Upper lobe of left lung (tissue), 6 donors: ENCODE measurements at regions not wholly inside any gene's neighbourhood (a gene's known extent, or its start where the extent isn't known, plus 50 kb on each side); places are given as distances from the start of the nearest gene placed in this dataset.

Source experiments
- ATAC-seq, 2 donors: fragments of 200-7000 bp; cut with Tn5 transposase; one replicate each; pipeline ENCODE4 v1.9.1; 2022; ENCODE audit warnings: mild to moderate bottlenecking in 2 of 2, moderate library complexity in 2 of 2; ENCODE audit not compliant: low FRiP score in 2 of 2
- DNase-seq, 2 donors: peaks; one replicate each; pipeline ENCODE4 v3.0.0-alpha.2; 2019 to 2020
- H3K27ac ChIP-seq, 4 donors: fragments of 200-600 bp; sonication (generic); one replicate each; pipeline ENCODE4 v1.5.1; 2016 to 2019
- H3K27me3 ChIP-seq, 4 donors: fragments of 200-600 bp; sonication (generic); one replicate each; pipeline ENCODE4 v1.5.1; 2017 to 2019
- H3K36me3 ChIP-seq, 4 donors: fragments of 200-600 bp; sonication (generic); one replicate each; pipeline ENCODE4 v1.5.1; 2016 to 2019
- H3K4me1 ChIP-seq, 4 donors: fragments of 200-600 bp; sonication (generic); one replicate each; pipeline ENCODE4 v1.5.1; 2018 to 2019
- H3K4me3 ChIP-seq, 4 donors: fragments of 200-600 bp; sonication (generic); one replicate each; pipeline ENCODE4 v1.5.1; 2017 to 2019; ENCODE audit warnings: mild to moderate bottlenecking in 2 of 4, moderate library complexity in 1 of 4
- H3K9me3 ChIP-seq, 4 donors: fragments of 200-600 bp; sonication (generic); one replicate each; pipeline ENCODE4 v1.5.1; 2018 to 2019
- EP300 ChIP-seq, 4 donors: sonication (generic); formaldehyde crosslinking; IDR thresholded peaks; one replicate each; pipeline ENCODE4 v1.5.1; 2017; ENCODE audit warnings: antibody characterized with exemption in 4 of 4, control low read depth in 2 of 4
- POLR2A ChIP-seq, 4 donors: fragments of 450-650 bp; IDR thresholded peaks; one replicate each; pipeline ENCODE4 v1.5.1; 2016 to 2017; ENCODE audit warnings: antibody characterized with exemption in 4 of 4, mild to moderate bottlenecking in 2 of 4
- POLR2AphosphoS5 ChIP-seq, 2 donors: sonication (generic); formaldehyde crosslinking; IDR thresholded peaks; one replicate each; pipeline ENCODE4 v1.5.1; 2017; ENCODE audit warnings: antibody characterized with exemption in 2 of 2
- WGBS, 2 donors: methylation state at CpG; one replicate each; pipeline ENCODE4 v1.1.5; 2017 to 2018; 5-methylcytosine and 5-hydroxymethylcytosine counted together
- TF ChIP-seq, protein P1 (sequence below), 6 experiments: fragments of 450-650 bp in 4 of 6; fragments of 200-600 bp in 2 of 6; sonication (generic) in 2 of 6; IDR thresholded peaks; one replicate each; pipeline ENCODE4 v1.5.1; 2016 to 2019; ENCODE audit warnings: antibody characterized with exemption in 6 of 6
- donor health status: DM: no; HTN: no; CAD: no; lungs with moderate emphysema.
- donor health status: DM: no; HTN: yes; CAD: no; lungs with severe emphysema.

DNA sequence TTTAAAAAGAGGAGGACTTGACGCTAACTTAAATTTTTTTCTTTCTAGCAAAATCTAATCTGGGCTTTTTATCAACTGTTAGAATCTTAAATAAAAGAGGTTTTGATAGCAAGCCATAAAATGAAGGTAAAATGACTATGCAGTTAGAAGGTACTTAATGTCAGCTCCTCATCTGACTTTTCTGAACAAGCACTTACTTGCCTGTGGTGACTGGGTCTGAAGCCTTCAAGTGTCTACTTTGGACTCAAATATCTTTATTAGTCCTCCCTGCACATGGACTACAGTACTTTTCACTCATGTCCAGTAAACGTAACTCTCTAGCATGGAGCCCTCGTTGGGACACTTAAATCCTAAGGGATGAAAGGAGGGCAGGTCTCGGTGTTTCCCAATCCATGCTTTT, 135.9 kb downstream of the P2RY1 start:
- Histone ChIP-seq H3K4me1 (no peaks in the 10 kb centered on the region), H3K9me3 (peaks cover 0 to 4% (median 0%) of the 10 kb centered on the region in 4 donors), H3K36me3 (no peaks in the 10 kb centered on the region), H3K27ac (no peak overlapping the region), H3K27me3 (no peaks in the 10 kb centered on the region), H3K4me3 (no peak overlapping the region)
- TF ChIP-seq, protein P1, sequence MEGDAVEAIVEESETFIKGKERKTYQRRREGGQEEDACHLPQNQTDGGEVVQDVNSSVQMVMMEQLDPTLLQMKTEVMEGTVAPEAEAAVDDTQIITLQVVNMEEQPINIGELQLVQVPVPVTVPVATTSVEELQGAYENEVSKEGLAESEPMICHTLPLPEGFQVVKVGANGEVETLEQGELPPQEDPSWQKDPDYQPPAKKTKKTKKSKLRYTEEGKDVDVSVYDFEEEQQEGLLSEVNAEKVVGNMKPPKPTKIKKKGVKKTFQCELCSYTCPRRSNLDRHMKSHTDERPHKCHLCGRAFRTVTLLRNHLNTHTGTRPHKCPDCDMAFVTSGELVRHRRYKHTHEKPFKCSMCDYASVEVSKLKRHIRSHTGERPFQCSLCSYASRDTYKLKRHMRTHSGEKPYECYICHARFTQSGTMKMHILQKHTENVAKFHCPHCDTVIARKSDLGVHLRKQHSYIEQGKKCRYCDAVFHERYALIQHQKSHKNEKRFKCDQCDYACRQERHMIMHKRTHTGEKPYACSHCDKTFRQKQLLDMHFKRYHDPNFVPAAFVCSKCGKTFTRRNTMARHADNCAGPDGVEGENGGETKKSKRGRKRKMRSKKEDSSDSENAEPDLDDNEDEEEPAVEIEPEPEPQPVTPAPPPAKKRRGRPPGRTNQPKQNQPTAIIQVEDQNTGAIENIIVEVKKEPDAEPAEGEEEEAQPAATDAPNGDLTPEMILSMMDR (IDR thresholded peaks at IDR 0.05): no peak
- TF ChIP-seq POLR2A (IDR thresholded peaks at IDR 0.05) (no peak), EP300 (IDR thresholded peaks at IDR 0.05) (no peak), POLR2AphosphoS5 (IDR thresholded peaks at IDR 0.05) (no peak)
- no peak for DNase-seq
- no peak for ATAC-seq
- WGBS, 2 donors: 73 to 83% methylated on average over 4 of the region's 4 CpGs

DNA sequence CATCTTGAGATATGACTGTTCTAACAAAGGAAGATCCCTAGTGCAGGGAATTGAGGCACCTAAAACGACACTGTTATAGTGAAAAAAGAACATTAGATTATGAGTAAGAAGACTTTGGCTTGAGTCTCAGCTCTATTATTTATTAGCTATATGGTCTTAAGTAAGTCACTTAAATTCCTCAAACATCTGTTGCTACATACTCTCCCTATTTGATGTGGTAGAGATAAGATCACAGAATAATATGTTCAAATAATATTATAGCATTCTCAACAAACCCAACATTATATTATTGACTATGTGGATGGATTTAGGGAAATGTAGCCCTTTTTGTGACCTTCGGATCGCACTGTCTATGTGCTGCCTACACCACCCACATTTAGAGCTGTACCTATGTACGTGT, 136.9 kb downstream of the P2RY1 start:
- no peak overlapping the region for H3K4me3 ChIP-seq
- H3K36me3 ChIP-seq: no peaks in the 10 kb centered on the region
- no peaks in the 10 kb centered on the region for H3K27me3 ChIP-seq
- H3K9me3 ChIP-seq: no peaks in the 10 kb centered on the region
- H3K4me1 ChIP-seq: no peaks in the 10 kb centered on the region
- ATAC-seq: no peak
- H3K27ac ChIP-seq: no peak overlapping the region
- no peak for DNase-seq
- TF ChIP-seq POLR2AphosphoS5 (IDR thresholded peaks at IDR 0.05) (no peak), EP300 (IDR thresholded peaks at IDR 0.05) (no peak), POLR2A (IDR thresholded peaks at IDR 0.05) (no peak)
- TF ChIP-seq, protein P1 (IDR thresholded peaks at IDR 0.05): no peak
- 92 to 93% methylated on average over 4 of the region's 4 CpGs for WGBS, 2 donors

DNA sequence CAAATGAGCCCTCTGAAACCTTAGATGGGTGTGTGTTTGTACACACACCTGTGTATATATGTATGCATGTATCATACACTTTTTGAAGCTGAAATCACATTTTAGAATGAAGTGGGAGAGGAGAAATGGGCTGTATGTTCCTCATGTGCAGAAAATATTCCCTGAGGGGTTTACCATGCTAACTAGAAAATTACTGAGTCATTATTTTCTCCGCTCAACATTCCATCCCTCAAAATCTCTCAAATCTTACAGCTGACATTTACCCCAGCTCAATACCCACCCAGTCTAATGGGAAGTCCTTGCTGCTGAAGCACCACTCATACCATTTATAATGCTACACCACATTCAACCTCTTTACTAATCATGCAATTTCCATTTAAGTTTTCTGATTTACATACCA, 138.6 kb downstream of the P2RY1 start:
- ATAC-seq (no peak), DNase-seq (no peak)
- Histone ChIP-seq H3K27me3 (no peaks in the 10 kb centered on the region), H3K4me1 (no peaks in the 10 kb centered on the region), H3K36me3 (no peaks in the 10 kb centered on the region), H3K4me3 (no peak overlapping the region), H3K9me3 (no peaks in the 10 kb centered on the region), H3K27ac (no peak overlapping the region)
- 86 to 89% methylated on average over 1 of the region's 1 CpG for WGBS, 2 donors
- TF ChIP-seq POLR2A (IDR thresholded peaks at IDR 0.05) (no peak), POLR2AphosphoS5 (IDR thresholded peaks at IDR 0.05) (no peak), EP300 (IDR thresholded peaks at IDR 0.05) (no peak)
- TF ChIP-seq, protein P1 (IDR thresholded peaks at IDR 0.05): no peak

DNA sequence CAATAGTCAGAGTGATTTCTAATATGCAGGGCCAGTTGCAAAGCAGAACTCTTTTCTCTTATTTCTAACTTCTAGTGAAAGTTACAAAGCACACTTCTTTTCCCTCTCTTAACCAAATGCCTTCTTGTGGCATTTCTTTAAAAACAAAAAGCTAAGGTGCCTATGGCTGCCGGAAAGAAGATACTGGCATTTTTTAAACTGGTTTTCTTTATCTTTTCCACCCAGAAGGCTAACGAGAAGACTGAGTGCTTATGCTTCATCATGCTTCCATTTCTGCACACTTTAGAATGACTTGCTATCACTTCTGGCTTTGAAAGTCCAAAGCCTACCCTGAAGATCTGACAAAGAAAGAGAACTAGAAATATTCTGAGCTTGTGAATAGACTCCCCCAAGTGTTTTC, 141.3 kb downstream of the P2RY1 start:
- DNase-seq: no peak
- WGBS, 2 donors: 60 to 68% methylated on average over 2 of the region's 2 CpGs
- Histone ChIP-seq H3K36me3 (no peaks in the 10 kb centered on the region), H3K4me1 (no peaks in the 10 kb centered on the region), H3K4me3 (no peak overlapping the region), H3K9me3 (no peaks in the 10 kb centered on the region), H3K27me3 (no peaks in the 10 kb centered on the region), H3K27ac (no peak overlapping the region)
- no peak for ATAC-seq
- no peak for TF ChIP-seq EP300 (IDR thresholded peaks at IDR 0.05)
- TF ChIP-seq, protein P1 (IDR thresholded peaks at IDR 0.05): no peak
- no peak for TF ChIP-seq POLR2A (IDR thresholded peaks at IDR 0.05)
- no peak for TF ChIP-seq POLR2AphosphoS5 (IDR thresholded peaks at IDR 0.05)

DNA sequence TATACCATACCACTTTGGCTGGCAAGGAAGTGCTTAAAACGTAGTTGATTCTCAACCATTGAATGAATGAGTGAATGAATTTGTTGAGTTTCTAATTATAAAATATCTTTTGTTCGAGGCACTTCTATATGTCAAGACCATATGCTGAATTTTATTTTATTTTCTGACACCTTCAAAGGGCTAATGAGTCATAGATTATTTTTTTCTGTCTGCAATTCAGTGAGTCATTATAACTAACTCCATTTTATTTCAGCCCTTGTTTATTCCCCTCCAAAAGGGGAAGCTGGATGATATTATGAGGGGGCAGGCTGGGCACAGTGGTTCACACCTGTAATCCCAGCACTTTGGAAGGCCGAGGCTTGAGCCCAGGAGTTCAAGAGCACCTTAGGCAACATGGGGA, 142.4 kb downstream of the P2RY1 start:
- no peaks in the 10 kb centered on the region for H3K4me1 ChIP-seq
- 73 to 86% methylated on average over 3 of the region's 3 CpGs for whole genome bisulfite sequencing, 2 donors
- H3K27ac ChIP-seq: no peak overlapping the region
- DNase-seq (no peak), ATAC-seq (no peak)
- no peaks in the 10 kb centered on the region for H3K9me3 ChIP-seq
- no peaks in the 10 kb centered on the region for H3K27me3 ChIP-seq
- TF ChIP-seq POLR2AphosphoS5 (IDR thresholded peaks at IDR 0.05) (no peak), POLR2A (IDR thresholded peaks at IDR 0.05) (no peak), EP300 (IDR thresholded peaks at IDR 0.05) (no peak)
- TF ChIP-seq, protein P1 (IDR thresholded peaks at IDR 0.05): no peak
- no peak overlapping the region for H3K4me3 ChIP-seq
- H3K36me3 ChIP-seq: no peaks in the 10 kb centered on the region
